ENCODE measurements at regions not wholly inside any gene's neighbourhood (a gene's known extent, or its start where the extent isn't known, plus 50 kb on each side); places are given as distances from the start of the nearest gene placed in this dataset.

- WGBS (ENCODE audit: insufficient coverage): 82% methylated on average over 5 of the region's 5 CpGs
- ATAC-seq: no peak
- no peaks in the 10 kb centered on the region for H3K9me3 ChIP-seq (ENCODE audit: control insufficient read depth, insufficient read depth, low read length)
- H3K27ac ChIP-seq (ENCODE audit: low read length): no peak overlapping the region
- peaks cover 10 to 15% of the 10 kb centered on the region in 2 donors for H3K9me3 Mint-ChIP-seq
- no peaks in the 10 kb centered on the region for H3K27me3 ChIP-seq (ENCODE audit: control insufficient read depth, insufficient read depth, low read length)
- no peak for DNase-seq
- H3K27ac Mint-ChIP-seq: no peak overlapping the region
- H3K4me3 Mint-ChIP-seq: no peak overlapping the region
- H3K27me3 Mint-ChIP-seq (ENCODE audit: low read depth in 2 of 2): no peaks in the 10 kb centered on the region
- H3K4me3 ChIP-seq (ENCODE audit: low read length): no peak overlapping the region
- no peaks in the 10 kb centered on the region for H3K4me1 ChIP-seq (ENCODE audit: control insufficient read depth, insufficient read depth, low read length)
- H3K36me3 ChIP-seq (ENCODE audit: control insufficient read depth, insufficient read depth, low read length): no peaks in the 10 kb centered on the region
- no peak for TF ChIP-seq CTCF (IDR thresholded peaks at IDR 0.05)
- no peaks in the 10 kb centered on the region for H3K36me3 Mint-ChIP-seq
- H3K4me1 Mint-ChIP-seq: no peaks in the 10 kb centered on the region
- intact Hi-C loops (cut with micrococcal nuclease): no loop called here
Measured at GRCh38 chr11:43135966-43136534, 175.7 kb upstream of the API5 start.

DNA sequence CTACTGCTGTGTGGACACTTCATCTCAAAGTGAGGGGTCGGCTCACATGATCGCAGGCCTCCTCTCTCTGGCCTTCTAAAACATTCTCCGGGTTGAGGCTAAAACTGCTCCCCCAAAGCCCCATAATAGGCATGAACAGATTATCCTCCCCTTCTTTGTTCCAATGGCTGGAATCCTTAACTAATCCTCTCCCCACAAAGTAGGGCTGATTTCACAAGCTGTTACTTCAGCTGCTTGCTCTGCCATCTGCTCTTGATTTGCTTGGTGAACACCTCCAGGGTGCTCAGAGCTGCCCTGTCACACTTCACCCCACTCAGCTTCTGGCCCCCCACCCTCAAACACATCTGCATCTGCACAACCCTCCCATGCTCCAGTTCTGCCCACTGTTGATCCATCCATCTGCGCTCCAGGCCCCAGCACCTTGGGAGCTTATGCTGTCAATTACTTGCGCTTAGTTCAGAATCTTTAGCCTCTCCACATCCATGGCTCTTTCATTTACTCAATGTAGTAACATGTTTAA, 173.1 kb upstream of the API5 start:
- intact Hi-C loops (cut with micrococcal nuclease): no loop called here
- 97% methylated on average over 5 of the region's 5 CpGs for WGBS (ENCODE audit: insufficient coverage)
- peaks cover 10 to 29% of the 10 kb centered on the region in 2 donors for H3K9me3 Mint-ChIP-seq
- Histone ChIP-seq H3K9me3 (ENCODE audit: control insufficient read depth, insufficient read depth, low read length) (no peaks in the 10 kb centered on the region), H3K4me1 (ENCODE audit: control insufficient read depth, insufficient read depth, low read length) (no peaks in the 10 kb centered on the region), H3K27me3 (ENCODE audit: control insufficient read depth, insufficient read depth, low read length) (no peaks in the 10 kb centered on the region), H3K36me3 (ENCODE audit: control insufficient read depth, insufficient read depth, low read length) (no peaks in the 10 kb centered on the region), H3K4me3 (ENCODE audit: low read length) (no peak overlapping the region), H3K27ac (ENCODE audit: low read length) (no peak overlapping the region)
- no peaks in the 10 kb centered on the region for H3K27me3 Mint-ChIP-seq (ENCODE audit: low read depth in 2 of 2)
- no peak overlapping the region for H3K4me3 Mint-ChIP-seq
- no peak for ATAC-seq
- no peak overlapping the region for H3K27ac Mint-ChIP-seq
- peaks cover 6% of the 10 kb centered on the region for H3K36me3 Mint-ChIP-seq
- TF ChIP-seq CTCF (IDR thresholded peaks at IDR 0.05): no peak
- H3K4me1 Mint-ChIP-seq: no peaks in the 10 kb centered on the region
- DNase-seq: no peak

GRCh38 chr11:43145653-43146052, 166.1 kb upstream of the API5 start:
- no peak overlapping the region for H3K4me3 ChIP-seq (ENCODE audit: low read length)
- H3K27me3 ChIP-seq (ENCODE audit: control insufficient read depth, insufficient read depth, low read length): no peaks in the 10 kb centered on the region
- Mint-ChIP-seq H3K27ac (no peak overlapping the region), H3K27me3 (ENCODE audit: low read depth in 2 of 2) (no peaks in the 10 kb centered on the region), H3K4me1 (no peaks in the 10 kb centered on the region), H3K36me3 (peaks cover 6% of the 10 kb centered on the region), H3K4me3 (no peak overlapping the region), H3K9me3 (peaks cover 3 to 35% of the 10 kb centered on the region in 2 donors)
- no peaks in the 10 kb centered on the region for H3K4me1 ChIP-seq (ENCODE audit: control insufficient read depth, insufficient read depth, low read length)
- ATAC-seq (no peak), DNase-seq (no peak)
- WGBS (ENCODE audit: insufficient coverage): 85% methylated on average over 1 of the region's 1 CpG
- no peaks in the 10 kb centered on the region for H3K9me3 ChIP-seq (ENCODE audit: control insufficient read depth, insufficient read depth, low read length)
- H3K36me3 ChIP-seq (ENCODE audit: control insufficient read depth, insufficient read depth, low read length): no peaks in the 10 kb centered on the region
- no peak for TF ChIP-seq CTCF (IDR thresholded peaks at IDR 0.05)
- intact Hi-C loops (cut with micrococcal nuclease): no loop called here
- no peak overlapping the region for H3K27ac ChIP-seq (ENCODE audit: low read length)

DNA sequence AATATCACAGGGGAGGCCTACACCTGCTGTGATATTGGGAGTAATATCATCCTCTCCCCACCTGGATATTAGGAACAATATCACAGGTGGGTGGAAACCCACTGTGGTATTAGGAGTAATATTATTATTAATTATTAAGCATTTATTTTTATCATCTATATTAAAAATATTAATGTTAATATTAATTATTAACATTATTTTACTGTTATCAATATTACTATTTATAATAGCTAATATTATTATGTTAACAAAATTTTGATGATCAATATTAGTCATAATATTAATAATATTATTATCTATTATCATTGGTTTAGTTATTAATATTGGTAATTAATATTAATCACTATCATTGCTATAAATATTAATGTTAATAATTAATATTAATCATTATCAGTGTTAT, 161.1 kb upstream of the API5 start:
- Histone ChIP-seq H3K4me1 (ENCODE audit: control insufficient read depth, insufficient read depth, low read length) (no peaks in the 10 kb centered on the region), H3K27me3 (ENCODE audit: control insufficient read depth, insufficient read depth, low read length) (no peaks in the 10 kb centered on the region), H3K9me3 (ENCODE audit: control insufficient read depth, insufficient read depth, low read length) (no peaks in the 10 kb centered on the region), H3K4me3 (ENCODE audit: low read length) (no peak overlapping the region), H3K27ac (ENCODE audit: low read length) (no peak overlapping the region), H3K36me3 (ENCODE audit: control insufficient read depth, insufficient read depth, low read length) (no peaks in the 10 kb centered on the region)
- Mint-ChIP-seq H3K9me3 (peaks cover 0 to 12% of the 10 kb centered on the region in 2 donors), H3K4me3 (no peak overlapping the region), H3K36me3 (no peaks in the 10 kb centered on the region), H3K27ac (no peak overlapping the region), H3K27me3 (ENCODE audit: low read depth in 2 of 2) (no peaks in the 10 kb centered on the region), H3K4me1 (no peaks in the 10 kb centered on the region)
- intact Hi-C loops (cut with micrococcal nuclease): no loop called here
- no peak for TF ChIP-seq CTCF (IDR thresholded peaks at IDR 0.05)
- ATAC-seq (no peak), DNase-seq (no peak)

All from natural killer cell (primary cell).